Activated naive CD8-positive, alpha-beta T cell treated with anti-CD3 and anti-CD28 coated beads, Interleukin-2, amount 10 ng/mL, durations not matched to agents 7 days and 5 days (primary cell): ENCODE measurements at regions not wholly inside any gene's neighbourhood (a gene's known extent, or its start where the extent isn't known, plus 50 kb on each side); places are given as distances from the start of the nearest gene placed in this dataset.

Experiments used
- ATAC-seq: fragments of 150-1000 bp; cut with Tn5 transposase; one replicate; pipeline ENCODE4 v1.10.0; 2021; ENCODE audit warnings: low read depth, moderate library complexity
- POLR2A ChIA-PET: fragments of 350-600 bp; sonication (Branson Sonifier 250); formaldehyde crosslinking; loops from one replicate; lab custom pipeline; 2021; ENCODE audit warnings: antibody characterized with exemption; lab: Charles Lee
- DNase-seq: peaks from one replicate; pipeline ENCODE4 v3.0.0; 2021
- H3K27ac Mint-ChIP-seq: one replicate; pipeline ENCODE4 v1.8.0; 2022; ENCODE audit warnings: mild to moderate bottlenecking, mixed read lengths
- H3K27me3 Mint-ChIP-seq: one replicate; pipeline ENCODE4 v1.8.0; 2022; ENCODE audit warnings: mild to moderate bottlenecking, moderate library complexity, mixed read lengths
- H3K36me3 Mint-ChIP-seq: one replicate; pipeline ENCODE4 v1.8.0; 2021; ENCODE audit warnings: mild to moderate bottlenecking, mixed read lengths
- H3K4me1 Mint-ChIP-seq: one replicate; pipeline ENCODE4 v1.8.0; 2021; ENCODE audit warnings: mixed read lengths
- H3K4me3 Mint-ChIP-seq: one replicate; pipeline ENCODE4 v1.8.0; 2022; ENCODE audit warnings: mild to moderate bottlenecking, moderate library complexity, mixed read lengths
- H3K9me3 Mint-ChIP-seq: one replicate; pipeline ENCODE4 v1.8.0; 2021; ENCODE audit warnings: mixed read lengths

GRCh38 chr13:31081316-31081715 lies 80.4 kb downstream of the HSPH1 start:
- Mint-ChIP-seq H3K4me1 (no peaks in the 10 kb centered on the region), H3K4me3 (no peak overlapping the region), H3K27me3 (peaks cover 35% of the 10 kb centered on the region), H3K27ac (no peak overlapping the region), H3K9me3 (no peaks in the 10 kb centered on the region), H3K36me3 (no peaks in the 10 kb centered on the region)
- no peak for DNase-seq
- no peak for ATAC-seq
- POLR2A ChIA-PET = no interaction called here

- Mint-ChIP-seq H3K27ac (peak overlapping the region; percentile 37), H3K4me3 (no peak overlapping the region), H3K36me3 (no peaks in the 10 kb centered on the region), H3K9me3 (no peaks in the 10 kb centered on the region), H3K27me3 (peaks cover 17% of the 10 kb centered on the region), H3K4me1 (peaks cover 5% of the 10 kb centered on the region)
- POLR2A ChIA-PET = no interaction called here
- DNase-seq (no peak), ATAC-seq (no peak)
Measured at GRCh38 chr13:31074756-31075155, 86.9 kb downstream of the HSPH1 start.

- Mint-ChIP-seq H3K27ac (no peak overlapping the region), H3K36me3 (no peaks in the 10 kb centered on the region), H3K4me1 (peaks cover 5% of the 10 kb centered on the region), H3K9me3 (no peaks in the 10 kb centered on the region), H3K27me3 (peaks cover 17% of the 10 kb centered on the region), H3K4me3 (no peak overlapping the region)
- DNase-seq (no peak), ATAC-seq (peak; percentile 22)
- POLR2A ChIA-PET = no interaction called here
Measured at GRCh38 chr13:31073859-31074718, 87.6 kb downstream of the HSPH1 start.

GRCh38 chr13:31072041-31072440 lies 89.7 kb downstream of the HSPH1 start:
- H3K36me3 Mint-ChIP-seq = no peaks in the 10 kb centered on the region
- peaks cover 15% of the 10 kb centered on the region for H3K27me3 Mint-ChIP-seq
- POLR2A ChIA-PET = no interaction called here
- no peak overlapping the region for H3K27ac Mint-ChIP-seq
- no peaks in the 10 kb centered on the region for H3K9me3 Mint-ChIP-seq
- peaks cover 5% of the 10 kb centered on the region for H3K4me1 Mint-ChIP-seq
- no peak for ATAC-seq
- no peak overlapping the region for H3K4me3 Mint-ChIP-seq
- no peak for DNase-seq

- H3K36me3 Mint-ChIP-seq = no peaks in the 10 kb centered on the region
- peaks cover 12% of the 10 kb centered on the region for H3K27me3 Mint-ChIP-seq
- no peak overlapping the region for H3K27ac Mint-ChIP-seq
- no peak overlapping the region for H3K4me3 Mint-ChIP-seq
- no peak for ATAC-seq
- DNase-seq = no peak
- POLR2A ChIA-PET = no interaction called here
- peaks cover 5% of the 10 kb centered on the region for H3K4me1 Mint-ChIP-seq
- no peaks in the 10 kb centered on the region for H3K9me3 Mint-ChIP-seq
Measured at GRCh38 chr13:31069808-31070534, 91.7 kb downstream of the HSPH1 start.

- Mint-ChIP-seq H3K4me3 (no peak overlapping the region), H3K4me1 (no peaks in the 10 kb centered on the region), H3K27me3 (peaks cover 20% of the 10 kb centered on the region), H3K9me3 (peaks cover 2% of the 10 kb centered on the region), H3K27ac (no peak overlapping the region), H3K36me3 (no peaks in the 10 kb centered on the region)
- no peak for DNase-seq
- POLR2A ChIA-PET = no interaction called here
- ATAC-seq = no peak
Measured at GRCh38 chr13:31068119-31068423, 93.6 kb downstream of the HSPH1 start.

GRCh38 chr13:31067416-31068118 lies 94.1 kb downstream of the HSPH1 start:
- Mint-ChIP-seq H3K4me1 (no peaks in the 10 kb centered on the region), H3K27ac (no peak overlapping the region), H3K27me3 (peaks cover 23% of the 10 kb centered on the region), H3K9me3 (peaks cover 2% of the 10 kb centered on the region), H3K4me3 (no peak overlapping the region), H3K36me3 (no peaks in the 10 kb centered on the region)
- POLR2A ChIA-PET = no interaction called here
- no peak for DNase-seq
- ATAC-seq = no peak

GRCh38 chr13:31064636-31065035 lies 97.1 kb downstream of the HSPH1 start:
- Mint-ChIP-seq H3K27me3 (peaks cover 30% of the 10 kb centered on the region), H3K4me3 (no peak overlapping the region), H3K36me3 (no peaks in the 10 kb centered on the region), H3K9me3 (peaks cover 2% of the 10 kb centered on the region), H3K4me1 (no peaks in the 10 kb centered on the region), H3K27ac (no peak overlapping the region)
- ATAC-seq (no peak), DNase-seq (no peak)
- POLR2A ChIA-PET = no interaction called here

- Mint-ChIP-seq H3K4me1 (no peaks in the 10 kb centered on the region), H3K27me3 (peaks cover 30% of the 10 kb centered on the region), H3K9me3 (peaks cover 2% of the 10 kb centered on the region), H3K27ac (no peak overlapping the region), H3K4me3 (no peak overlapping the region), H3K36me3 (no peaks in the 10 kb centered on the region)
- POLR2A ChIA-PET = no interaction called here
- no peak for ATAC-seq
- DNase-seq = no peak
Measured at GRCh38 chr13:31063772-31064171, 97.9 kb downstream of the HSPH1 start.

- no peak for ATAC-seq
- no peak overlapping the region for H3K4me3 Mint-ChIP-seq
- no peak for DNase-seq
- POLR2A ChIA-PET = no interaction called here
- peaks cover 2% of the 10 kb centered on the region for H3K9me3 Mint-ChIP-seq
- peaks cover 25% of the 10 kb centered on the region for H3K27me3 Mint-ChIP-seq
- peaks cover 2% of the 10 kb centered on the region for H3K4me1 Mint-ChIP-seq
- H3K36me3 Mint-ChIP-seq = no peaks in the 10 kb centered on the region
- no peak overlapping the region for H3K27ac Mint-ChIP-seq
Measured at GRCh38 chr13:31060655-31061054, 101.0 kb downstream of the HSPH1 start.

- H3K9me3 Mint-ChIP-seq = peaks cover 2% of the 10 kb centered on the region
- H3K27me3 Mint-ChIP-seq = peaks cover 25% of the 10 kb centered on the region
- peaks cover 2% of the 10 kb centered on the region for H3K4me1 Mint-ChIP-seq
- H3K27ac Mint-ChIP-seq = no peak overlapping the region
- no peaks in the 10 kb centered on the region for H3K36me3 Mint-ChIP-seq
- ATAC-seq (no peak), DNase-seq (no peak)
- H3K4me3 Mint-ChIP-seq = no peak overlapping the region
- POLR2A ChIA-PET = no interaction called here
Measured at GRCh38 chr13:31060220-31060619, 101.5 kb downstream of the HSPH1 start.

GRCh38 chr13:31057403-31058033 lies 104.2 kb downstream of the HSPH1 start:
- peaks cover 14% of the 10 kb centered on the region for H3K27me3 Mint-ChIP-seq
- H3K4me3 Mint-ChIP-seq = no peak overlapping the region
- peaks cover 2% of the 10 kb centered on the region for H3K4me1 Mint-ChIP-seq
- DNase-seq (no peak), ATAC-seq (no peak)
- no peaks in the 10 kb centered on the region for H3K9me3 Mint-ChIP-seq
- POLR2A ChIA-PET = interaction anchor here (1.7 kb wide), 1 partner anchor 12 kb away, joined by 8 read pairs; no protein-coding TSS in a partner anchor
- no peaks in the 10 kb centered on the region for H3K36me3 Mint-ChIP-seq
- H3K27ac Mint-ChIP-seq = no peak overlapping the region

GRCh38 chr13:31056644-31057271 lies 104.9 kb downstream of the HSPH1 start:
- Mint-ChIP-seq H3K27ac (no peak overlapping the region), H3K27me3 (peaks cover 9% of the 10 kb centered on the region), H3K9me3 (no peaks in the 10 kb centered on the region), H3K4me3 (no peak overlapping the region), H3K4me1 (peaks cover 2% of the 10 kb centered on the region), H3K36me3 (no peaks in the 10 kb centered on the region)
- DNase-seq = no peak
- peak; percentile 71 for ATAC-seq
- POLR2A ChIA-PET = interaction anchor here (1.7 kb wide), 1 partner anchor 11 kb away, joined by 8 read pairs; no protein-coding TSS in a partner anchor
